Endodermal cell (in vitro differentiated cells): ENCODE measurements at regions not wholly inside any gene's neighbourhood (a gene's known extent, or its start where the extent isn't known, plus 50 kb on each side); places are given as distances from the start of the nearest gene placed in this dataset.

Source experiments
- DNase-seq: peaks from one replicate; pipeline ENCODE4 v3.0.0-alpha.2; 2017
- H3K27ac ChIP-seq: 2 replicates; pipeline ENCODE4 v1.5.1; 2013; ENCODE audit warnings: mild to moderate bottlenecking, low read depth, low read length, moderate library complexity
- H3K27me3 ChIP-seq: 2 replicates; pipeline ENCODE4 v1.6.1; 2013; ENCODE audit warnings: mild to moderate bottlenecking, low read length, moderate library complexity; ENCODE audit not compliant: insufficient read depth, control insufficient read depth, poor library complexity, severe bottlenecking
- H3K36me3 ChIP-seq: 2 replicates; pipeline ENCODE4 v1.7.0; 2013; ENCODE audit warnings: mild to moderate bottlenecking, low read length, moderate library complexity; ENCODE audit not compliant: control insufficient read depth, insufficient read depth
- H3K4me1 ChIP-seq: one replicate; pipeline ENCODE4 v1.7.0; 2013; ENCODE audit warnings: low read length; ENCODE audit not compliant: control insufficient read depth, insufficient read depth
- H3K4me3 ChIP-seq: 2 replicates; pipeline ENCODE4 v1.5.1; 2013; ENCODE audit warnings: mild to moderate bottlenecking, low read length, moderate library complexity
- H3K9ac ChIP-seq: 2 replicates; pipeline ENCODE4 v1.6.1; 2013; ENCODE audit warnings: mild to moderate bottlenecking, low read length, moderate library complexity; ENCODE audit not compliant: poor library complexity, severe bottlenecking; ENCODE audit errors: extremely low read depth
- H3K9me3 ChIP-seq: 2 replicates; pipeline ENCODE4 v1.6.1; 2013; ENCODE audit warnings: mild to moderate bottlenecking, low read length, moderate library complexity; ENCODE audit not compliant: control insufficient read depth
- H3K27ac Mint-ChIP-seq: 2 replicates; pipeline ENCODE4 v1.8.0; 2020; ENCODE audit warnings: mixed read lengths
- H3K27me3 Mint-ChIP-seq: 2 replicates; pipeline ENCODE4 v1.8.0; 2021; ENCODE audit warnings: mild to moderate bottlenecking, mixed read lengths; ENCODE audit not compliant: insufficient read depth
- H3K36me3 Mint-ChIP-seq: 2 replicates; pipeline ENCODE4 v1.8.0; 2020; ENCODE audit warnings: low read depth, mixed read lengths
- H3K4me1 Mint-ChIP-seq: 2 replicates; pipeline ENCODE4 v1.8.0; 2020; ENCODE audit warnings: mixed read lengths
- H3K4me3 Mint-ChIP-seq: 2 replicates; pipeline ENCODE4 v1.8.0; 2020; ENCODE audit warnings: mild to moderate bottlenecking, moderate library complexity, mixed read lengths
- H3K9me3 Mint-ChIP-seq: 2 replicates; pipeline ENCODE4 v1.8.0; 2020; ENCODE audit warnings: mild to moderate bottlenecking, mixed read lengths
- CTCF ChIP-seq: fragments of 200-600 bp; sonication (generic); conservative IDR thresholded peaks from 2 replicates; pipeline ENCODE4 v1.5.0; 2021; ENCODE audit warnings: antibody characterized with exemption, mild to moderate bottlenecking
- WGBS, 2 experiments: methylation state at CpG; one replicate each; pipeline versions ENCODE4 v1.1.5 to v1.1.7; 2013; ENCODE audit warnings: missing lambda C conversion rate in 2 of 2, mixed read lengths in 1 of 2; ENCODE audit not compliant: insufficient coverage in 1 of 2, insufficient read length in 1 of 2; 5-methylcytosine and 5-hydroxymethylcytosine counted together

- Mint-ChIP-seq H3K36me3 (no peaks in the 10 kb centered on the region), H3K27ac (no peak overlapping the region), H3K27me3 (peaks cover 29% of the 10 kb centered on the region), H3K4me1 (peaks cover 14% of the 10 kb centered on the region), H3K4me3 (no peak overlapping the region), H3K9me3 (no peaks in the 10 kb centered on the region)
- Histone ChIP-seq H3K4me3 (no peak overlapping the region), H3K9ac (no peak overlapping the region), H3K27ac (no peak overlapping the region), H3K27me3 (no peaks in the 10 kb centered on the region), H3K4me1 (no peaks in the 10 kb centered on the region), H3K36me3 (no peaks in the 10 kb centered on the region), H3K9me3 (no peaks in the 10 kb centered on the region)
- WGBS, 2 experiments: 87 to 100% methylated on average over 1 of the region's 1 CpG
- no peak for DNase-seq
- no peak for TF ChIP-seq CTCF
Measured at GRCh38 chr20:18913701-18914100, 100.1 kb downstream of the SCP2D1 start.

- Mint-ChIP-seq H3K36me3 (no peaks in the 10 kb centered on the region), H3K27ac (no peak overlapping the region), H3K4me1 (peaks cover 17% of the 10 kb centered on the region), H3K27me3 (peaks cover 29% of the 10 kb centered on the region), H3K9me3 (no peaks in the 10 kb centered on the region), H3K4me3 (no peak overlapping the region)
- DNase-seq: no peak
- Histone ChIP-seq H3K9me3 (no peaks in the 10 kb centered on the region), H3K9ac (no peak overlapping the region), H3K4me1 (no peaks in the 10 kb centered on the region), H3K27me3 (no peaks in the 10 kb centered on the region), H3K27ac (no peak overlapping the region), H3K4me3 (no peak overlapping the region), H3K36me3 (no peaks in the 10 kb centered on the region)
- TF ChIP-seq CTCF: no peak
- WGBS, 2 experiments: 100% methylated on average over 1 of the region's 2 CpGs; no CpG with 5 or more reads in 1 of the 2 experiments
Measured at GRCh38 chr20:18914796-18915195, 101.2 kb downstream of the SCP2D1 start.

- H3K4me1 Mint-ChIP-seq: peaks cover 5% of the 10 kb centered on the region
- Histone ChIP-seq H3K27ac (no peak overlapping the region), H3K27me3 (no peaks in the 10 kb centered on the region), H3K36me3 (no peaks in the 10 kb centered on the region), H3K4me1 (no peaks in the 10 kb centered on the region), H3K9me3 (no peaks in the 10 kb centered on the region), H3K9ac (no peak overlapping the region), H3K4me3 (no peak overlapping the region)
- H3K27me3 Mint-ChIP-seq: peaks cover 22% of the 10 kb centered on the region
- DNase-seq: no peak
- H3K27ac Mint-ChIP-seq: no peak overlapping the region
- H3K36me3 Mint-ChIP-seq: no peaks in the 10 kb centered on the region
- WGBS, 2 experiments: 92 to 100% methylated on average over 3 to 6 of the region's 6 CpGs
- no peak for TF ChIP-seq CTCF
- no peak overlapping the region for H3K4me3 Mint-ChIP-seq
- no peaks in the 10 kb centered on the region for H3K9me3 Mint-ChIP-seq
Measured at GRCh38 chr20:18916886-18917750, 103.5 kb downstream of the SCP2D1 start.
